ENCODE measurements at regions not wholly inside any gene's neighbourhood (a gene's known extent, or its start where the extent isn't known, plus 50 kb on each side); places are given as distances from the start of the nearest gene placed in this dataset.
"Not testable (repeated sequence)": the region's sequence is repeated elsewhere in the genome, so short reads cannot be mapped to it uniquely, and the experiment has no call there.

DNA sequence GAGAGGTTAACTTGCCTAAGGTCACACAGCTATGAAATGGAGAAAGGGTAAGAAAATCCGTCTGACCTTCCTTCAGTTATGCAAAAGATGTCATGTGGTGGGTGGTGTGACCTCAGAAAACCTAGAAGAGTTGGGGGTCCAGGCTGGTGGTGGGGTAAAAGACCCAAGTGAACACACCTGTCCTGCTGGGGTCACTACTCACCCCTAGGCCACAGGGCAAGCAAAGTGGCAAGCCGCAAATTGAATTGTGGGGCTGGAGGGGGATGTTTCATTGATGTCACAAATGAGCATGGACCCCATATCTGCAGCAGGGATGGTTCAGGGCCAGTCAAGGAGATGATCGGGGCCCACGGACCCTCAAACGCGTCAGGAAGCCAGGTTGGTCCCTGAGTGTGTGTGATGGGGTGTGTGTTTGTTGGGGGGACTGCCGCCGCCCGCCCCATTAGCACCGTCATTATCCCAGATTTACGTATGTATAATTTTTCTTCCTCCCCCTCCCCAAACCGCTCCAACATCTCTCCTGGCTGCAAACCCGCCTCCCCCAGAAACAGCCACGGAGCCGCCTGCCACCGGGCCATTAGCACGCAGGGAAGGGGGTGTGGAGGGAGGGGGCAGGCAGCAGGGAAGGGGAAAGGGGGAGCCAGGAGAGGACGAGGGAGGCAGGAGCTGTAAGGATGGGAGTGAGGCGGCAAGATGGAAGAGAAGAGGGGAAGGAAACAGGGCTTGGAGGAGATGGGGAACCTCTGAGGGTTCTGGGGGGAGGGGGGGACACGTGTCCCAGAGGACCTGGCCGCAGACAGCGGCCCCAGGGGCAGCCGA, 157.4 kb downstream of the CRLF3 start:
- peak overlapping the region; percentile 46 to 47 for H3K4me3 ChIP-seq (replicated peaks in 1 of 2; ENCODE audit: low read depth in 2 of 2, low read length in 2 of 2)
- DNase-seq (ENCODE audit: low read depth in 2 of 2), result not testable (repeated sequence)

GRCh38 chr17:30663727-30664455, 160.6 kb downstream of the CRLF3 start:
- peak in 1 of 2 donors; percentile 45 for DNase-seq (ENCODE audit: low read depth in 2 of 2)
- not testable (repeated sequence) for H3K4me3 ChIP-seq (replicated peaks in 1 of 2; ENCODE audit: low read depth in 2 of 2, low read length in 2 of 2)

DNA sequence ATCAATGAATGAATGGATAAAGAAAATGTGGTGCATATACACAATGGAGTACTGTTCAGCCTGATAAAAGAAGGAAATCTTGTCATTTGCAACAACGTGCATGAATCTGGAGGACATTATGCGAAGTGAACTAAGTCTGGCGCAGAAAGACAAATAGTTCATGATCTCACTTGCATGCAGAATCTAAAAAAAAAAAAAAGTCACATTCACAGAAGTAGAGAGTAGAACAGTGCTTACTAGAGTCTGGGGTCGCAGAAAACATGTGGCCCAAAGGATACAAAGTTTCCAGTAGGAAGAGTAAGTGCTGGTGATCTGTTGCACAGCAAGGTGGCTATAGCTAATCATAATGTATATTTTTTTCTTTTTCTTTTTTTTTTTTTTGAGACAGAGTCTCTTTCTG, 167.3 kb downstream of the CRLF3 start:
- H3K4me3 ChIP-seq (replicated peaks in 1 of 2; ENCODE audit: low read depth in 2 of 2, low read length in 2 of 2); DNase-seq (ENCODE audit: low read depth in 2 of 2): not testable (repeated sequence)

- DNase-seq (ENCODE audit: low read depth in 2 of 2), result peak in 1 of 2 donors; percentile 6
- H3K4me3 ChIP-seq (replicated peaks in 1 of 2; ENCODE audit: low read depth in 2 of 2, low read length in 2 of 2), result not testable (repeated sequence)
Observed at GRCh38 chr17:30653038-30653437, 171.5 kb downstream of the CRLF3 start.

DNA sequence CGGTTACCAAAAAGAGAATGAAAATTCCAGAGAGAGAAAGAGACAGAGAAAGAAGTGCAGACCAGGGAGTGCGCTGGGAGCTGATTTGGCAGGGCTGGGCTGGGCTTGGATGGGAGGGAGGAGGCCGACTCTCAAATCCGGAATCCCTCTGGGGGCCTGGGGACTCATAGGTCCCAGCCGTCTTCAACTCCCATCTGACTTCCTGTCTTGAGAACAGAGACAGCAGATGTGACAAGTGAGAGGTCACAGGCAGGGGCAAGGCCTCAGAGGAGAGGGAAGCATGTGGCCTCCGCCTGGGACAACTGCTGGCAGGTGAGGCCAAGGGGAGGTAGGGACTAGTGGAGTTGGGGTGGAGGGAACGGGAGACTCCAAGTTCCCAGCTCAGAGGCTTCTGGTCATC, 172.9 kb downstream of the GOSR1 start:
- not testable (repeated sequence) for DNase-seq (ENCODE audit: low read depth in 2 of 2)

DNA sequence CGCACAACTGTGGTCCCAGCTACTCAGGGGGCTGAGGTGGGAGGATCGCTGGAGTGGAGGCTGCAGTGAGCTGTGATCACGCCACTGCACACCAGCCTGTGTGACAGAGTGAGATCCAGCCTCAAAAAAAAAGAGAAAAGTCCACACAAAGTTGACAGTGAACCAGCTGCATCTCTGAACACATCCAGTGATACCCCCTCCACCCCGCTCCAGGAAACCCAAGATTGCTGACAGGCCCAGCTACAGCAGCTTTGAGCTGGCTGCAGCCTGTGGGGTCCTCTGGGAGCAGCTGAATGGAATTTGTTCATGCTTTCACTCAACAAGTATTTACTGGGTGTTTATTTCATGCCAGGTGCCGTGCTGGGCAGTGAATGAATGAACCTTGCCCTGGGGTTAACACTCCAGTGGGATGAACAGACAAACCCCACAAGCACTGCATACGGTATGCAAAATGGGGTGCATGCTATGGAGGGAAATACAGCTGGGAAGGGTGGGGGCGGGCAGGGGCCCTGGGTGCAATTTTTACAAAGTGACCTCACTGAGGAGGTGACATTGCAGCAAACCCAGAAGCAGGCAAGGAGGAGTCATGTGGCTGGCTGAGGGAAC, 170.9 kb downstream of the GOSR1 start:
- H3K4me3 ChIP-seq (replicated peaks in 1 of 2; ENCODE audit: low read depth in 2 of 2, low read length in 2 of 2); DNase-seq (ENCODE audit: low read depth in 2 of 2): not testable (repeated sequence)

More for the DNA sequence above, 172.9 kb downstream of the GOSR1 start:
- H3K4me3 ChIP-seq (replicated peaks in 1 of 2; ENCODE audit: low read depth in 2 of 2, low read length in 2 of 2), result not testable (repeated sequence)

- not testable (repeated sequence) for H3K4me3 ChIP-seq (replicated peaks in 1 of 2; ENCODE audit: low read depth in 2 of 2, low read length in 2 of 2); DNase-seq (ENCODE audit: low read depth in 2 of 2)
Observed at GRCh38 chr17:30645875-30646274, 168.7 kb downstream of the GOSR1 start.

- not testable (repeated sequence) for H3K4me3 ChIP-seq (replicated peaks in 1 of 2; ENCODE audit: low read depth in 2 of 2, low read length in 2 of 2); DNase-seq (ENCODE audit: low read depth in 2 of 2)
Observed at GRCh38 chr17:30644713-30645112, 167.5 kb downstream of the GOSR1 start.

- DNase-seq (ENCODE audit: low read depth in 2 of 2); H3K4me3 ChIP-seq (replicated peaks in 1 of 2; ENCODE audit: low read depth in 2 of 2, low read length in 2 of 2): not testable (repeated sequence)
Observed at GRCh38 chr17:30644287-30644686, 167.1 kb downstream of the GOSR1 start.

- not testable (repeated sequence) for H3K4me3 ChIP-seq (replicated peaks in 1 of 2; ENCODE audit: low read depth in 2 of 2, low read length in 2 of 2); DNase-seq (ENCODE audit: low read depth in 2 of 2)
Observed at GRCh38 chr17:30641428-30641827, 164.2 kb downstream of the GOSR1 start.

GRCh38 chr17:30639391-30639790, 162.2 kb downstream of the GOSR1 start:
- H3K4me3 ChIP-seq (replicated peaks in 1 of 2; ENCODE audit: low read depth in 2 of 2, low read length in 2 of 2); DNase-seq (ENCODE audit: low read depth in 2 of 2): not testable (repeated sequence)

DNA sequence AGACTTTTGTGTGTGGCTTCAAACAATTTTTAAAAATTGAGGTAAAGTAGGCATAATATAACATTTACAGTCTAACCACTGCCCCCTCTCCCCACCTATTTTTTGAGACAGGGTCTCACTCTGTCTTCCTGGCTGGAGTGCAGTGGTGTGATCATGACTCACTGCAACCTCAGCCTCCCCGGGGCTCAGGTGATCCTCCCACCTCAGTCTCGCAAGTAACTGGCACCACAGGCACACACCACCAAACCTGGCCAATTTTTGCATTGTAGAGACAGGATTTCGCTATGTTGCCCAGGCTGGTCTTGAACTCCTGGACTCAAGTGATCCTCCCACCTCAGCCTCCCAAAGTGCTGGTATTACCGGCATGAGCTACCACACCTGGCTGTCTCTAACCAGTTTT, 161.8 kb downstream of the GOSR1 start:
- H3K4me3 ChIP-seq (replicated peaks in 1 of 2; ENCODE audit: low read depth in 2 of 2, low read length in 2 of 2); DNase-seq (ENCODE audit: low read depth in 2 of 2): not testable (repeated sequence)

- not testable (repeated sequence) for H3K4me3 ChIP-seq (replicated peaks in 1 of 2; ENCODE audit: low read depth in 2 of 2, low read length in 2 of 2); DNase-seq (ENCODE audit: low read depth in 2 of 2)
Observed at GRCh38 chr17:30631651-30632050, 154.4 kb downstream of the GOSR1 start.

DNA sequence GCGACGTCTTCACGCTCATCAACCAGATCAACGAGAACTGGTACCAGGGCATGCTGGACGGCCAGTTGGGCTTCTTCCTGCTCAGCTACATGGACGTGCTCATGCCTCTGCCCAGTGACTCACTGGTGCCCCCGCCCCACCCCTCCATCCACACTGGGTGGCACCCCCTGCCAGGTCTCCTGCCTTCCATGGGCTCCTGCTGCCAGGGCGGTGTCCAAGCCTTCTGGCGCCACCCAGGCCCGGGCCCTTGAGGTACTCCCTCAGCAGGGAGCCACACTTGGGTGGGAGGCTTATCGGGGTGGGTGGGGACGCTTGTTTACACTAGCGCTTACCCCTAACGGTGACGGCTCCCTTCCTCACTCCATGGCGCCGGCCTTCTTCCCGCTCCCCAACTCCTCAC, 148.2 kb downstream of the GOSR1 start:
- DNase-seq (ENCODE audit: low read depth in 2 of 2); H3K4me3 ChIP-seq (replicated peaks in 1 of 2; ENCODE audit: low read depth in 2 of 2, low read length in 2 of 2): not testable (repeated sequence)

DNA sequence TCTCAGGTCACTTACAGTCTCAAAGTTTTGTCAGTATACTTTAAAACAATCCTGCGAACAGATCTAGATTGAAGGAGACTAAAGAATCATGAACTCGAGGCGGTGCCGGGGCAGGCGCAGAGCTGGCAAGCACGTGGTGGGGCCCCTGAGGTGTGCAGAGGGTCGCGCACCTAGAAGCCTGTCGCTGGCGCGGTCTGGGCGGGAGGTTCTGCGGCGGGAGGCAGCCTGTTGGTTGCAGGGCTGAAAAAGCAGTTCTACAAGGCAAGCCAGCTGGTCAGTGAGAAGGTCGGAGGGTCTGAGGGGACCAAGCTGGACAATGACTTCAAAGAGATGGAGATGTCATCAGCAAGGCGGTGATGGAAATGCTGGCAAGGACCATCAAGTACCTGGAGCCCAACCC, 147.0 kb downstream of the GOSR1 start:
- H3K4me3 ChIP-seq (replicated peaks in 1 of 2; ENCODE audit: low read depth in 2 of 2, low read length in 2 of 2); DNase-seq (ENCODE audit: low read depth in 2 of 2): not testable (repeated sequence)

DNA sequence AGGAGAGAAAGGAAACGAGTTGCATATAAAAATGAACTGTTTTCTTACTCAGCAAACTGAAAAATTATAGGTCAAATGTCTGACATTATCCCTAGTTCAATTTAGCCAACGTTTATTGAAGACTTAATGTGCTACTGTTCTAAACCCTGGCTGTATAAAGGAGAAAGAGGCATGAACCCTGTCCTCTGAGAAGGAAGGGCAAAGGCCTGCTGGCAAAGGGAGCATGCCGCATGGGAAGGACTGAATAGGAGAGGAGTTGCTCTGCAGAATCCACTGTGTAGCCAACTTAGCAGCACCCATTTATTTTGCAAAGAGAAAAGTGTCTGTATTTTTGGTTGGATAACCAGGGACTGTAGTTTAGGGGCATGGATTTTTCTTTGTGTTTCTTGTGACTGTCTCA, 132.5 kb downstream of the GOSR1 start:
- H3K4me3 ChIP-seq (replicated peaks in 1 of 2; ENCODE audit: low read depth in 2 of 2, low read length in 2 of 2); DNase-seq (ENCODE audit: low read depth in 2 of 2): not testable (repeated sequence)
